Heart left ventricle (tissue), 13 donors: ENCODE measurements at regions not wholly inside any gene's neighbourhood (a gene's known extent, or its start where the extent isn't known, plus 50 kb on each side); places are given as distances from the start of the nearest gene placed in this dataset.

Source experiments
- CTCF ChIP-seq, 12 donors: fragments of 200-600 bp; sonication (generic) in 4 of 12; IDR thresholded peaks; one replicate each; pipeline versions ENCODE4 v1.5.0 to v1.8.0; 2018 to 2022; ENCODE audit warnings: antibody characterized with exemption in 12 of 12, mild to moderate bottlenecking in 5 of 12
- POLR2A ChIP-seq, 2 donors: fragments of 450-650 bp; IDR thresholded peaks; one replicate each; pipeline ENCODE4 v1.6.1; 2017; ENCODE audit warnings: antibody characterized with exemption in 2 of 2, mild to moderate bottlenecking in 2 of 2, moderate library complexity in 2 of 2
- donor health status: ischemic (EF 13 %, LVEDD 7.1; RV severe dilation, severe dysfunction).
- donor health status: DM: no; HTN: yes; CAD: no.
- donor health status: DM: no; HTN: no; CAD: no.
- donor health status: ischemic (EF 25% LVEDD 6.9; RV normal size, moderate dysfunction).
- donor health status: ischemic (EF 25% LVEDD 5.7; RV mildly dilated, moderate dysfunction).
- donor health status: ischemic (EF 35%, LVEDD 5.7; RV mildly dilated, moderate dysfunction).
- donor health status: nonischemic (EF 11% LVEDD 7.7; RV severe dilation, severe dysfunction).
- donor health status: DM: yes; HTN: yes; CAD: no.
- donor health status: PGD.
- donor health status: ischemic (EF 29% LVEDD 5.4; RV normal size, mild dysfunction).
- donor health status: nonischemic (EF 23%, LVEDD 6.1; RV moderate dilation, normal function).

GRCh38 chr4:24192018-24192641, 302.3 kb upstream of the PPARGC1A start:
- TF ChIP-seq CTCF (IDR thresholded peaks at IDR 0.05), result no peak
- TF ChIP-seq POLR2A (IDR thresholded peaks at IDR 0.05), result no peak
